H54 (cell line): ENCODE measurements at regions not wholly inside any gene's neighbourhood (a gene's known extent, or its start where the extent isn't known, plus 50 kb on each side); places are given as distances from the start of the nearest gene placed in this dataset.

ENCODE experiments used
- DNase-seq: peaks from one replicate; pipeline ENCODE4 v3.0.0; 2011; ENCODE audit warnings: low spot score, mixed read lengths; ENCODE audit not compliant: insufficient read length
- FAIRE-seq: peaks from 3 replicates; lab custom pipeline; 2011; peaks lifted over from hg19 to GRCh38; lab: Jason Lieb, UNC
- POLR2A ChIP-seq: IDR thresholded peaks from 2 replicates; pipeline ENCODE4 v1.6.1; 2011; ENCODE audit warnings: low read depth, mild to moderate bottlenecking, low read length

DNA sequence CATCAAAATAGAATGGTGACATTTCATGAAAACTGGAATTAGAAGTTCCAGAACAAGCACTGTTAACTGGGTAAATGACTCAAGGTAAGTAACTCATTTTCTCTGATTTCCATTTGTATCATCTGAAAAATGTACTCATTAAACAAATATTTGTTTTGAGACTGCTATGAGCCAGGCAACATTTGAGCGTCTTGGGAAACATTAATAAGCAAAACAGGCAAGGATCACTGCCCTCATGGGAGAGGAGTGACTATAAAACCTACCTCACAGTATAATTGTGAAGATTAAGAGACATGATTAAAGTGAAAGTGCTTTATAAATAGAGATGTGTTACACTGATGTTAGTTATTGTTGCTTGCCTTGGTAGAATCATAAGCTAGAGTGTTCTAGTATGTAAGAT lies 711.8 kb upstream of the UBE2E2 start:
- no peak for TF ChIP-seq POLR2A
- no peak for FAIRE-seq
- no peak for DNase-seq

DNA sequence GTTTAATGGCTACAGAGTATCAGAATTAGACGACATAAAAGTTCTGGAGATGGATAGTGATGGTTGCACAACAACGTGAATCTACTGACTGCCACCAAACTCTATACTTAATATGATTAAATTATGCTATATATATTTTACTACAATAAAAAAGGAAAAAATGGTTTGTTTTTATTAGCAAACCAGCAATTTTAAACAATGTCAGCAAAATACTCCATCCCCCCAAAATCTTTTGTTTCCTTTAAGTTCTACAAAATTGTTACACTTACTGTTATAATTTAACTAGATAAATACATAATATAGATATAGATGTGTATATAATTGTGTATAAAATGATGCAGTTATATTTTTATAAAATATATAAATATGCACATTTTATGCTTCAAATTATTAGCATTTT lies 710.8 kb upstream of the UBE2E2 start:
- TF ChIP-seq POLR2A, result no peak
- no peak for FAIRE-seq
- DNase-seq, result no peak

DNA sequence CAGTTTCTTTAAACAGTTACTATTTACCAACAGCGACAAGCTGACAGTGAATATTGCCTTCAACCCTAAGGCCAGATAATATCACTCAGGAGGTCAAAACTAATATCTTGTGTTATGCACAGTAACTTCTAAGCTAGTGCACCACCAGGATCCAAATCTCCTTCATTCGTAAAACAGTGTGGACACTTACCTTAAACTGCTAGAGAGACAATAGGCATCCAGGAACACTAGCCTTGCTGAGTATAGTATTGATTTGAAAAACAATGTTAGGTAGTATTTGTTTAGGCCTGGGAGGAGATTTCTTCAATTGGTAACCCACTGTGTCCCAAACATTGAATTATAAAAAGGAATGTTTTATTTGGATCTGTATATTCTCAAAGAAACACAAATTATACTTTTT lies 707.9 kb upstream of the UBE2E2 start:
- no peak for FAIRE-seq
- TF ChIP-seq POLR2A, result no peak
- no peak for DNase-seq

DNA sequence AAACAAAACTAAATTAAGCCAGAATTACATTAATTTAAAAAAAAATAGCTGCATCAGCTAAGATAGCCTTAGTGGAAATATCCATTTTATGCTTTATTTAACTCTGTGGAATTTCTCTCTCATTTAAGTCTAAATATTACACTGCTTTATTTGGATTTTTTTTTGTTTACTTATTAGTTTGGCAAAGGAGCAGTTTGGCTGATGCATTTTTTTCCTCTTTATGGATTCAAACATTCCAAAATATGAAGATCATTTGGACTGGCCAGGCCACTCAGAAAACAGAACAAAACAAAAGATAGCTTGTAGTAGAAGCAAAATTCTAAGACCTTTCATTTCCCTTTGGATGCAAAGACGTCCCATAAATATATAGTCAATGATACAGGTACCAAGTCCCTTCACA lies 707.3 kb upstream of the UBE2E2 start:
- DNase-seq (no peak), FAIRE-seq (no peak)
- TF ChIP-seq POLR2A, result no peak

DNA sequence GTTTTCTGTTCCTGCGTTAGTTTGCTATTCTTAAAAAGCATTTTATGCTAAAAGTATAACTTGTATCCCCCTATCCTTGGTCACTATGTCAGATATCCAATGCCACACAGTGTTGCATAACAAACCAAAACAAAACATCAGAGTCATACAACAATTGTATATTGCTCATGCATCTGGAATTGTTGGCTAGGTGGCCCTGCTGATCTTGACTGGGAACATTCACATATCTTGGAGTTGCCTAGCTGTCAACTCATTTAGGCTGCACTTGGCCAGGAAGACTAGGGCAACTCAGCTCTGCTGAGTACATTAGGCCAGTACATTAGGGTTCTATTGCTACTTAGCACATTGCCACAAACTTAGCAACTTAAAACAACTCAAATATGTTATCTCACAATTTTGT lies 706.5 kb upstream of the UBE2E2 start:
- FAIRE-seq, result no peak
- no peak for DNase-seq
- no peak for TF ChIP-seq POLR2A

DNA sequence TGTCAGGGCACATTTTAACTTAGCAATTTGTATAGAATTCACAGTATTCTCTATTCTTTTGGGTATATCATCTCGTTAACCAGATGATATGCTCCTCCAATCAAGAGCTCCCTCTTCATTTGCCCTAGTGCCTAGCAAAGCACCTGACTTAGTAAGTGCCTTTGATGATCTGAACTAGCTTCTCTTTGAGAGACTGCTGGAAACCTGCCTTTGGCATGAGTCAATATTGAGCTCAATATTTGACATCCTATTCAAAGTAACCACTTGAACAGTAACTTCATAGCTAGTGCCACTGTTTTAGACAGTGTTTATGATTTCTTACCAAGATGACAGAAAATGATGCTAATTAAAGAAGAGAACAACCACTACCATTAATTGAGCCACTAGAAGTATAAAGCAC lies 696.3 kb upstream of the UBE2E2 start:
- TF ChIP-seq POLR2A, result no peak
- FAIRE-seq (no peak), DNase-seq (no peak)

DNA sequence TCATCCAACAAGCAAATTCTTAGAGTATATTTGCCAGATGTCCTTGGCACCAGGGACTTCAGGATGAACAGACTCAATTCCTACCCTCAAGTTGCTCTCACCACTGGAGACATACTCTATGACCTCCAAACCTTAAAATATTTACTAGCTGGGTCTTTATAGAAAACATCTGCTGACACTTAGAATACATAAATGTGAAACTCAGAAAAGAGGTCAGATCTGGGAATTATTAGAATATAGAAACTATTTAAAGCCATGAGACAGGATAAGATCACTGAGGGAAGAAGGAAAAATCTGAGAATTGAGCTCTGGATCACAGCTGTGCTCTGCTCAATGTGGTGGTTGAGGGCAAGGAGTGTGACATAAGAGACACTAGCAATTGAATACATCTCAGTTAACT lies 695.4 kb upstream of the UBE2E2 start:
- FAIRE-seq (no peak), DNase-seq (no peak)
- TF ChIP-seq POLR2A, result no peak

DNA sequence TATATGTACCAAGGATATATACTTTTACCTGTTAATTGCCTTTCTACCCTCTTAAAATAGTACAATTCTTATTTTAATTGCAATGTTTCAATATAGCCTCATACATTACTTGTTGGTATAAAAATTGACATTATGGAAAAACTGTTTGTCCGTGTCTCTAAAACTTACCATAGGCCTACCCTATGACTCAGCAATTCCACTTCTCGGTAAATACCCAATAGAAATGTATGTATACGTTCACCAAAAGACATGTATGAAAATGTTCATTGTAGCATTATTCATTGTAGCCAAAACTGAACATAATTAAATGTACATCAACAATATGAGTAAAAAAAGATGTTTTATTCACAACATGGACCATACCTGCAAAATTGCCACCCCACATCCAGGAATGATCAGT lies 679.2 kb upstream of the UBE2E2 start:
- DNase-seq (no peak), FAIRE-seq (no peak)
- TF ChIP-seq POLR2A, result no peak

DNA sequence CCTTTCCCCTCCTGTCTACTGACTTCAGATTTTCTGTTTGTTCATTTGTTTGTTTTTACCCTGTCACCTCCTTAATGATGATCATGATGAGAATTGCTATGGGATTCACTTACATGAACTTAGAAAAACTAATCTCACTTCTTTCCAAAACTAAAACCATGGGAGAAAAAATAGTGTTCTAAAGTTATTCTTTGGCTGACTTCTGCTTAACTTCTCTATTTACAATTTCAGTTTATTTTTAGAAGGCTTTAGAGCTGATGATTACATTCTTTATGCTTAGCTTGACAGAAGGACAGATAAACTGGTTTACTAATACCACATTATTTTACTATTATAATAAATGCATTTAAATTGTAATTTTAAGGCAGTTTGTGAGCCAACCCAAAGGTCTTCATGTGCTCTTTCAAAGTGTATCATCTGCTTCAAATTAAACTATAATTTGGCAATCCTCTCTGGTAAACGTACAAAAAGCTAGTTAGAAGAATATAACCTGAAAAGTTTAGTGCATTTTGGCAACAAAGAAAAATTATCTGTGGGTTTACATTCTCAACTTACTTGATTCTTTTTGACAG lies 676.8 kb upstream of the UBE2E2 start:
- no peak for TF ChIP-seq POLR2A
- FAIRE-seq, result no peak
- no peak for DNase-seq

DNA sequence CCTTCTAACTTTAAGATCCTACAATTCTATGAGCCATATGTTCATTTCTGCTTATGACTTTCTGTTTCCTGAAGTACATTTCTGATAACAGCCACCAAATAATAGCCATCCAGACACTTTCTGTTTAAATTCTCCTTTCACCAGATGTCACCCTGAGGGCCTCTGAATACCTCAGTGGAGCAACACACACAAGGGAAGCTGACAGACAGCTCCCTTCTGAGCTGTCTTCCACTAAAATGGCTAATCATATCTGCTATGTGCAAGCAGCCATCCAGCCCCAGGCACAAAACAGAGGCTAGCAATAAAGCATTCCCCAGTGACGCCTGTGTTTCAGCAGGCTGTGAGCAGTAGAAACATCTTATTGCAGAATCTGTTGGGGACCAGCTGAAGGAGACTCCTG lies 666.6 kb upstream of the UBE2E2 start:
- DNase-seq (no peak), FAIRE-seq (no peak)
- TF ChIP-seq POLR2A, result no peak

DNA sequence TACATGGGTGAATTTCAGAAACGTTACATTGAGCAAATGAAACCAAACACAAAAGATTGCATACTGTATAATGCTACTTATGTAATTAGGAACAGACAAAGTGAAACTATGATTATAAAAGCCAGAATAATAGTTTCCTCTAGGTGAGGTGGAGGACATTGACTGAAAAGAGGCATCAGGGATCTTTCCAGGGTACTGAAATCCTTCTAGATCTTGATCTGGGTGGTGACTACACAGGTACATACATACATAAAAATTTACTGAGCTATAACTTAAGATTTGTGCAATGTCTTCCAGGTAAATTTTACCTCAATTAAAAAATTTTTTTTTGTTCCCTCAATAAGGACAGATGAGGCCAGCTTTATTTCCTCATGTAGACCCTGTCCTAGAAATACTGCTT lies 665.6 kb upstream of the UBE2E2 start:
- TF ChIP-seq POLR2A, result no peak
- DNase-seq, result no peak
- FAIRE-seq, result no peak

DNA sequence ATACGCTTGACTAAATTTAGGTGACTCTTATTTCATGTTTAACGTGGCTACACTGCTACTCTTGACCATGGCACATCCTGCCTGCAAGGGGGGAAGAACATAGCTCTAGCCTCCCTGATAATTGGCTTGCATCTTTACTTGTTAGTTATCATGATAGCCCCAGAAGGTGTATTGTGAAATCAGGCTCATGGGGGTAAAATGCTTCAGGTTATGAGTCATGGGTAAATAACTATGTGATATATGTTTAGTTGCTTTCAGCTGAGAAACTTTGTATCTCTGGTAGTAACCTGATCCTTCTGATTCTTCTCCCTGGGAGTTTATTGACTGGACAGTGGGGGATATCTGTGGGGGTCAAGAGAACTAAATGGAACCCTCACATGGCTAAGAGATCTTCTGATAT lies 660.8 kb upstream of the UBE2E2 start:
- no peak for FAIRE-seq

DNA sequence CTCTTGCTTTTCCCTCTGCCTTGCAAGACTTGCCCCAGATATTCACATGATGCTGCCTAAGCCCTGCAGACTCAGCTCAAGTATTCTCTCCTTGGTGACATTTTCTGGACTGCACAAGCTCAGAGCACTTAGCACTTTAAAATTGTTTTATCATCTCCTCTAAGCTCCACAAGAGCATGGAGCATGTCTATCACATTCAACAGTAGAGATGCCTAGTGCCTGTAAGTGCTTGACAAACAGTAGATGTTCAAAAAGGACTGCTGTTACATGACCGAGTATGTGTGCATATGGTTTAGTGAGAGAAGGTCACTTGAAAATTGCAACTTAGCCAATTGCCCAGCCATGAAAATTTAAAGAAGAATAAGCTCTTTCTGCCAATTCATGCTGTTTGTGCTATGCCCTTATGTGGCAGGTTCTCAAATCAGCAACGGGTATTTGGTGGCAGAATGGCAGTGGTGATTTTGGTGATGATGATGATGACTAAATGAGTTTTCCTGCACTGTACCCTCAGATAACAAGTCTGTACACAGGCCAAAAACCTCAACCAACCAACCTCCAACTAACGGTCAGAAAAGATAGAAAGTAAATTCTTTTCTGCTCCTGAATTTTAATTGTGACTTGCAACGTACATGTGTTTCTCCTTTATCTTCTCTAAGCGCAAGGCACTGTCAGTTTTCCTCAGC lies 647.2 kb upstream of the UBE2E2 start:
- DNase-seq (no peak), FAIRE-seq (no peak)
- TF ChIP-seq POLR2A, result no peak

More for the DNA sequence above, 660.8 kb upstream of the UBE2E2 start:
- no peak for DNase-seq
- no peak for TF ChIP-seq POLR2A

DNA sequence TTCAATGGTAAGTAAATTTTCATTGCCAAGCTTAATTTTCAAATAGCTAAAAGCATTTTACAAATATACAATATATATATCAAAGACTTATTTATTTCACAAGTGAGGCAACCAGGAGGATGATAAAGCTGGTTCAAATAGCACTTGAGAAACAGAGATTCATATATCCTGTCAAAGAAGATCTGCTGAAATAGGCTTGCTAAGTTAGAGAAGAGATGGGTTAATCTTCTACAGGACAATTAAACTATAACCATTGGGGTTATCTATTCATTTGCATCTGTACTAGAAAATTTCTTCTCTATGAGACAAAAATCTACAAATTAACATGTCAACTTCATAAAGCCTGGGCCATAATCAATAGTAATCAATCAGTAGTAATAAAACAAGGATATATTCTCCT lies 637.7 kb upstream of the UBE2E2 start:
- FAIRE-seq, result no peak
- TF ChIP-seq POLR2A, result no peak
- DNase-seq, result no peak

DNA sequence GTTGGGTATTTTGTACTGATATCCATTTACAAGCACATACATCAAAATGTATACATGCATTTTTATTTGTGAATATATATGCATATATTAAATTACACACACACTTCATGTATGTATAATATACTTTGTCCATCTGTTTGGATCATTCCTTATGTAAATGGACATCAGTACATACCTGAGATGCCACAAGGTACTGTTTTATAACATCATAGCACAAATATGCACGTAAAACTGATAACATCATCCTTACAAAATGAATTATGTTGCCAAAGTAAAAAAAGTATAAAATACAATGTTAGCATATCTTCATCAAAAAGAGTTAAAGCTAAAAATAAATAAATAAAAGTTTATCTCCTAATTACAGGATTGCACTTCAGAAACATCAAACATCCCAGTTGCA lies 634.8 kb upstream of the UBE2E2 start:
- no peak for TF ChIP-seq POLR2A
- no peak for FAIRE-seq
- DNase-seq, result no peak
